ENCODE measurements at regions not wholly inside any gene's neighbourhood (a gene's known extent, or its start where the extent isn't known, plus 50 kb on each side); places are given as distances from the start of the nearest gene placed in this dataset.

- H4K8ac ChIP-seq (ENCODE audit: extremely low read depth, insufficient read depth, low read length), result no peak overlapping the region; the same call in 1 of the 2 replicates
- H3K79me1 ChIP-seq (ENCODE audit: low read depth, low read length), result no peaks in the 10 kb centered on the region; the same call in 1 of the 2 replicates
- no peak overlapping the region for H2BK20ac ChIP-seq (ENCODE audit: low read length)
- no peak overlapping the region for H3K56ac ChIP-seq (replicated peaks; ENCODE audit: insufficient read length, low read depth, low read length)
- no peak overlapping the region for H2BK15ac ChIP-seq (ENCODE audit: low read length)
- no peak overlapping the region for H2AK5ac ChIP-seq (ENCODE audit: low read depth, low read length)
- FAIRE-seq, result no peak
- H3K23ac ChIP-seq (ENCODE audit: insufficient read length), result no peak overlapping the region
- H3K27me3 ChIP-seq (replicated peaks in 1 of 4; ENCODE audit: control insufficient read depth in 3 of 4, extremely low read depth in 1 of 4, insufficient read depth in 3 of 4, low read length in 3 of 4), result no peaks in the 10 kb centered on the region
- CTCF ChIA-PET (ENCODE audit: partially characterized antibody), result no interaction called here
- 90% methylated on average over 7 of the region's 7 CpGs; no CpG with 5 or more reads in 1 of the 2 experiments for WGBS, 2 experiments (ENCODE audit: extremely low coverage in 1 of 2, insufficient coverage in 1 of 2, insufficient read length in 1 of 2, insufficient replicate concordance in 2 of 2, low coverage in 1 of 2, low lambda C conversion rate in 2 of 2, missing lambda C conversion rate in 1 of 2)
- no peak overlapping the region for H2BK12ac ChIP-seq (ENCODE audit: low read depth, low read length)
- H3K4me2 ChIP-seq (ENCODE audit: insufficient read depth in 1 of 2, low read depth in 2 of 2, low read length in 2 of 2), result no peak overlapping the region
- H3K27ac ChIP-seq (ENCODE audit: low read depth, low read length), result no peak overlapping the region
- H3K4me3 ChIP-seq (ENCODE audit: extremely low read depth in 1 of 4, insufficient read depth in 2 of 4, low read depth in 3 of 4, low read length in 4 of 4), result no peak overlapping the region
- H3K14ac ChIP-seq (ENCODE audit: insufficient read length), result no peak overlapping the region
- H2BK5ac ChIP-seq (ENCODE audit: low read depth, low read length), result no peak overlapping the region
- H3K18ac ChIP-seq (ENCODE audit: extremely low read depth, low read length), result no peak overlapping the region
- H2BK120ac ChIP-seq (replicated peaks; ENCODE audit: low read depth, low read length), result no peak overlapping the region
- no peaks in the 10 kb centered on the region for H3K23me2 ChIP-seq (ENCODE audit: low read depth, low read length)
- no peak overlapping the region for H3K9ac ChIP-seq (replicated peaks in 1 of 4; ENCODE audit: extremely low read depth in 1 of 4, low read depth in 3 of 4, low read length in 3 of 4)
- no peak overlapping the region for H4K91ac ChIP-seq (replicated peaks; ENCODE audit: insufficient read length, low read length)
- H3K36me3 ChIP-seq (ENCODE audit: control insufficient read depth in 2 of 4, insufficient read depth in 4 of 4, low read length in 3 of 4), result no peaks in the 10 kb centered on the region
- DNase-seq (ENCODE audit: low read depth in 1 of 2, low spot score in 2 of 2), result no peak
- no peak overlapping the region for H4K5ac ChIP-seq (ENCODE audit: insufficient read length, low read depth, low read length)
- POLR2A ChIA-PET (ENCODE audit: partially characterized antibody), result interaction anchor here (1.3 kb wide), 1 partner anchor 11 kb away, joined by 5 read pairs; no protein-coding TSS in a partner anchor
- no peaks in the 10 kb centered on the region for H4K20me1 ChIP-seq (replicated peaks in 1 of 2; ENCODE audit: control insufficient read depth in 1 of 2, insufficient read depth in 2 of 2, low read length in 2 of 2)
- H3K4me1 ChIP-seq (replicated peaks in 1 of 4; ENCODE audit: control insufficient read depth in 3 of 4, insufficient read depth in 4 of 4, low read length in 3 of 4), result peaks cover 0 to 5% (median under 1%) of the 10 kb centered on the region in 4 experiments; a peak in 1 of 7 replicates
- no peaks in the 10 kb centered on the region for H3K79me2 ChIP-seq (ENCODE audit: control insufficient read depth in 1 of 2, insufficient read depth in 2 of 2, low read length in 2 of 2)
- H3K4ac ChIP-seq (replicated peaks; ENCODE audit: insufficient read length, low read depth, low read length), result no peak overlapping the region
- no peak overlapping the region for H2AFZ ChIP-seq (ENCODE audit: low read length)
- 0 out of 4 replicates have a peak, but pooled peaks cover 0 to 3% of the 10 kb centered on the region in 2 experiments for H3K9me3 ChIP-seq (ENCODE audit: insufficient read depth in 2 of 2, low read depth in 1 of 2, low read length in 1 of 2)
- TF ChIP-seq ASH2L (IDR thresholded peaks at IDR 0.05; ENCODE audit: low read length) (no peak), SP4 (IDR thresholded peaks at IDR 0.05; ENCODE audit: low read length) (no peak), RAD21 (IDR thresholded peaks at IDR 0.05 in 1 of 2, conservative IDR thresholded peaks at IDR 0.05 in 1 of 2; ENCODE audit: low read depth in 2 of 2, low read length in 2 of 2) (no peak), SAP30 (IDR thresholded peaks at IDR 0.05; ENCODE audit: insufficient read depth, insufficient replicate concordance, low read length) (no peak), CTBP2 (IDR thresholded peaks at IDR 0.05; ENCODE audit: borderline replicate concordance, insufficient read depth, insufficient read length, low read length) (no peak), CHD2 (IDR thresholded peaks at IDR 0.05; ENCODE audit: low read length) (no peak)
These were observed 253.0 kb upstream of the NSMCE3 start for GRCh38 chr15:29522373-29523276.

Measured in H1 (cell line).